HG02588 (cell line): ENCODE measurements at regions not wholly inside any gene's neighbourhood (a gene's known extent, or its start where the extent isn't known, plus 50 kb on each side); places are given as distances from the start of the nearest gene placed in this dataset.
A peak's percentile ranks its signal among the peaks of the same experiment; 100 is the strongest.
"Not testable (repeated sequence)": the region's sequence is repeated elsewhere in the genome, so short reads cannot be mapped to it uniquely, and the experiment has no call there.

ENCODE experiments used
- ATAC-seq: cut with Tn5 transposase; IDR thresholded peaks from one replicate; pipeline ENCODE4 v1.9.1; 2021; ENCODE audit warnings: mild to moderate bottlenecking, moderate library complexity; ENCODE audit not compliant: unreplicated experiment

- ATAC-seq, result not testable (repeated sequence)
Observed at GRCh38 chr17:26881195-26881594, 412.7 kb upstream of the WSB1 start.

DNA sequence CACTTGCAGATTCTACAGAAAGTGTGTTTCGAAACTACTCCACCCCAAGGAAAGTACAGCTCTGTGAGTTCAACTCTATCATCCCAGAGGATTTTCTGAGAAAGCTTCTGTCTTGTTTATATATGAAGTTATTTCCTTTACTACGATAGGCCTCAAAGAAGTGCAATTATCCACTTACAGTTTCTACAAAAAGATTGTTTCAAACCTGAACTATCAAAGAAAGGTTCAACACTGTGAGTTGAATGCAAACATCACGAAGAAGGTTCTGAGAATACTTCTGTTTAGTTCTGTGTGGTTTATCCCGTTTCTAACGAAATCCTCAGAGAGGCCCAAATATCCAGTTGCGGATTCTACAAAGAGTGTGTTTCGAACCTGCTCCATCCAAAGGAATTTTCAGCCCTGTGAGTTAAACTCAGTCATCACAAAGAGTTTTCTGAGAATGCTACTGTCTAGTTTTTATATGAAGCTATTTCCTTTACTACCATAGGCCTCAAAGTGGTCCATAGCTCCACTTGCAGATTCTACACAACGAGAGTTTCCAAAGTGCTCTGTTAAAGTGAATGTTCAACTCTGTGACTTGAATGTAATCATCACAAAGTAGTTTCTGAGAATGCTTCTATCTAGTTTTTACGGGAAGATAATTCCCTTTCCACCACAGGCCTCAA, 411.7 kb upstream of the WSB1 start:
- peak; percentile 78 for ATAC-seq

DNA sequence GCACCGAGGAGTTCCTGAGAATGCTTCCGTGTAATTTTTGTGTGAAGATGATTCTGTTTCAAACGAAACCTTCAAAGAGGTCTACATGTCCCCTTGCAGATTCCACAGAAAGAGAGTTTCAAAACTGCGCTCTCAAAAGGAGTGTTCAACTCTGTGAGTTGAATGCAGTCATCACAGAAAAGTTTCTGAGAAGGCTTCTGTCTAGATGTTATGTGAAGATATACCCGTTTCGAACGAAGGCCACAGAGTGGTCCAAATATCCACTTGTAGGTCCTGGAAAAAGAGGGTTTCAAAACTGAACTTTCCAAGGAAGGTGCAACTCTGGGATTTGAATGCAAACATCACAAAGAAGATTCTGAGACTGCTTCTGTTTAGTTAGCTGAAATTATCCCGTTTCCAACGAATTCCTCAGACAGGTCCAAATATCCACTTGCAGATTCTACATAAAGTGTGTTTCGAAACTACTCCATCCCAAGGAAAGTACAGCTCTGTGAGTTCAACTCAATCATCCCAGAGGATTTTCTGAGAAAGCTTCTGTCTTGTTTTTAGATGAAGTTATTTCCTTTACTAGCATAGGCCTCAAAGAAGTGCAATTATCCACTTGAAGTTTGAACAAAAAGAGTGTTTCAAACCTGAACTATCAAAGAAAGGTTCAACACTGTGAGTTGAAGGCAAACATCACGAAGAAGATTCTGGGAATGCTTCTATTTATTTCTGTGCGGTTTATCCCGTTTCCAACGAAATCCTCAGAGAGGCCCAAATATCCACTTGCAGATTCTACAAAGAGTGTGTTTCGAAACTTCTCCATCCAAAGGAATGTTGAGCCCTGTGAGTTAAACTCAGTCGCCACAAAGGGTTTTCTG, 409.8 kb upstream of the WSB1 start:
- ATAC-seq, result not testable (repeated sequence)

DNA sequence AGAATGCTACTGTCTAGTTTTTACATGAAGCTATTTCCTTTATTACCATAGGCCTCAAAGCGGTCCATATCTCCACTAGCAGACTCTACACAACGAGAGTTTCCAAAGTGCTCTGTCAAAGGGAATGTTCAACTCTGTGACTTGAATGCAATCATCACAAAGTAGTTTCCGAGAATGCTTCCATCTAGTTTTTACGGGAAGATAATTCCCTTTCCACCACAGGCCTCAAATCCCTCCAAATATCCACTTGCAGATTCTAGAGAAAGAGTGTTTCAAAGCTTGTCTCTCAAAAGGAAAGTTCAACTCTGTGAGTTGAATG, 409.2 kb upstream of the WSB1 start:
- not testable (repeated sequence) for ATAC-seq

DNA sequence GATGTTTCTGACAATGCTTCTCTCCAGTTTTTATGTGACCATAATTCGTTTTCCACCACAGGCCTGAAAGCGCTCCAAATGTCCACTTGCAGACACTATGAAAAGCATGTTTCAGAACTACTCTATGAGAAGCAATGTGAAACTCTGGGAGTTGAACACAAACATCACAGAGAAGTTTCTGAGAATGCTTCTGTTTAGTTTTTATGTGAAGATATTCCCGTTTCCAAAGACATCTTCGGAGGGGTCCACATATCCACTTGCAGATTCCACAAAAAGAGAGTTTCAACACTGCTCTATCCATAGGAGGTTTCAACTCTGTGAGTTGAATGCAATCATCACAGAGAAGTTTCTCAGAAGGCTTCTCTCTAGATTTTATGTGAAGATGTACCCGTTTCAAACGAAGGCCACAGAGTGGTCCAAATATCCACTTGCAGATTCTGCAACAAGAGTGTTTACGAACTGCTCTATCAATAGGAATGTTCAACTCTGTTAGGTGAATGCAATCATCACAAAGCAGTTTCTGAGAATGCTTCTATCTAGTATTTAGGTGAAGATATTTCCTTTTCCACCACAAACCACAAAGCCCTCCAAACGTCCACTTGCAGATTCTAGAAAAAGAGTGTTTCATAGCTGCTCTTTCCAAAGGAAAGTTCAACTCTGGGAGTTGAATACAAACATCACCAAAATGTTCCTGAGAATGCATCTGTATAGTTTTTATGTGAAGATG, 408.5 kb upstream of the WSB1 start:
- ATAC-seq, result not testable (repeated sequence)
